CD8-positive, alpha-beta memory T cell (primary cell): ENCODE measurements at regions not wholly inside any gene's neighbourhood (a gene's known extent, or its start where the extent isn't known, plus 50 kb on each side); places are given as distances from the start of the nearest gene placed in this dataset.

Experiments
- CTCF ChIA-PET: fragments of 350-600 bp; sonication (Branson Sonifier 250); formaldehyde crosslinking; loops from one replicate; lab custom pipeline; 2021; ENCODE audit warnings: antibody characterized with exemption; lab: Charles Lee
- POLR2A ChIA-PET: fragments of 350-600 bp; sonication (Branson Sonifier 250); formaldehyde crosslinking; loops from one replicate; lab custom pipeline; 2021; ENCODE audit warnings: antibody characterized with exemption; lab: Charles Lee
- DNase-seq, 5 donors: peaks; one replicate each; pipeline versions ENCODE4 v3.0.0 to v3.0.0-alpha.2; 2020 to 2022; ENCODE audit warnings: mixed read lengths in 1 of 5
- H3K27ac ChIP-seq: one replicate; pipeline ENCODE4 v1.7.0; 2013; ENCODE audit warnings: low read depth, mild to moderate bottlenecking, low read length, moderate library complexity
- H3K27me3 ChIP-seq: 2 replicates; pipeline ENCODE4 v1.7.0; 2013; ENCODE audit warnings: low read length, mild to moderate bottlenecking; ENCODE audit not compliant: insufficient read depth, poor library complexity, severe bottlenecking
- H3K36me3 ChIP-seq: 2 replicates; pipeline ENCODE4 v1.7.0; 2013; ENCODE audit warnings: mild to moderate bottlenecking, low read length, moderate library complexity; ENCODE audit not compliant: insufficient read depth
- H3K4me1 ChIP-seq: 2 replicates; pipeline ENCODE4 v1.7.0; 2013; ENCODE audit warnings: mild to moderate bottlenecking, low read length, moderate library complexity; ENCODE audit not compliant: insufficient read depth
- H3K4me3 ChIP-seq: 2 replicates; pipeline ENCODE4 v1.7.0; 2013; ENCODE audit warnings: mild to moderate bottlenecking, low read length
- H3K9me3 ChIP-seq: 2 replicates; pipeline ENCODE4 v1.7.0; 2013; ENCODE audit warnings: mild to moderate bottlenecking, low read length
- H3K27ac Mint-ChIP-seq, 8 donors: one replicate each; pipeline ENCODE4 v1.8.0; 2020 to 2021; ENCODE audit warnings: mixed read lengths in 8 of 8, mild to moderate bottlenecking in 6 of 8, inconsistent platforms in 3 of 8, moderate library complexity in 3 of 8
- H3K27me3 Mint-ChIP-seq, 2 donors: one replicate each; pipeline ENCODE4 v1.8.0; 2020 to 2021; ENCODE audit warnings: mixed read lengths in 2 of 2, mild to moderate bottlenecking in 1 of 2, moderate library complexity in 1 of 2
- H3K36me3 Mint-ChIP-seq, 3 donors: one replicate each; pipeline ENCODE4 v1.8.0; 2020 to 2021; ENCODE audit warnings: mixed read lengths in 3 of 3, inconsistent platforms in 1 of 3, mild to moderate bottlenecking in 1 of 3
- H3K4me1 Mint-ChIP-seq, 3 donors: one replicate each; pipeline ENCODE4 v1.8.0; 2020 to 2021; ENCODE audit warnings: mixed read lengths in 3 of 3, inconsistent platforms in 1 of 3, mild to moderate bottlenecking in 1 of 3
- H3K4me3 Mint-ChIP-seq, 7 donors: one replicate each; pipeline ENCODE4 v1.8.0; 2020 to 2021; ENCODE audit warnings: mixed read lengths in 7 of 7, mild to moderate bottlenecking in 6 of 7, moderate library complexity in 4 of 7, inconsistent platforms in 2 of 7
- H3K9me3 Mint-ChIP-seq, 5 donors: one replicate each; pipeline ENCODE4 v1.8.0; 2020 to 2022; ENCODE audit warnings: mixed read lengths in 5 of 5, mild to moderate bottlenecking in 3 of 5, moderate library complexity in 2 of 5, inconsistent platforms in 1 of 5

GRCh38 chr17:77666881-77667395, 291.6 kb upstream of the TNRC6C start:
- H3K36me3 Mint-ChIP-seq: peaks cover 4 to 30% (median 25%) of the 10 kb centered on the region in 3 donors
- H3K27ac Mint-ChIP-seq: peak overlapping the region; percentile 75 to 99 (median 96)

GRCh38 chr17:77667478-77667877, 291.0 kb upstream of the TNRC6C start:
- peaks cover 48 to 69% (median 58%) of the 10 kb centered on the region in 3 donors for H3K4me1 Mint-ChIP-seq
- H3K36me3 ChIP-seq: no peaks in the 10 kb centered on the region
- H3K4me3 Mint-ChIP-seq: peak overlapping the region; percentile 82 to 94 (median 90)
- no peaks in the 10 kb centered on the region for H3K9me3 ChIP-seq
- peaks cover 0 to 1% of the 10 kb centered on the region in 2 donors for H3K27me3 Mint-ChIP-seq
- H3K4me3 ChIP-seq: peak overlapping the region; percentile 86
- DNase-seq: no peak
- H3K9me3 Mint-ChIP-seq: peaks cover 3 to 12% (median 6%) of the 10 kb centered on the region in 5 donors
- peaks cover 8 to 36% (median 26%) of the 10 kb centered on the region in 3 donors for H3K36me3 Mint-ChIP-seq
- CTCF ChIA-PET: interaction anchor here (0.7 to 4.6 kb wide), 4 partner anchors 22 to 347 kb away, joined by 3 to 43 read pairs (median 3); no protein-coding TSS in a partner anchor
- H3K4me1 ChIP-seq: peaks cover 45% of the 10 kb centered on the region
- H3K27me3 ChIP-seq: no peaks in the 10 kb centered on the region
- POLR2A ChIA-PET: interaction anchor here (0.6 to 1.4 kb wide), 6 partner anchors 21 to 502 kb away, joined by 3 to 21 read pairs (median 3); partner anchors contain the start of gene TNRC6C
- H3K27ac Mint-ChIP-seq: peak overlapping the region; percentile 75 to 99 (median 96)
- peak overlapping the region; percentile 47 for H3K27ac ChIP-seq

More at GRCh38 chr17:77666881-77667395, 291.6 kb upstream of the TNRC6C start:
- peaks cover 48 to 64% (median 55%) of the 10 kb centered on the region in 3 donors for H3K4me1 Mint-ChIP-seq
- no peaks in the 10 kb centered on the region for H3K9me3 ChIP-seq
- peaks cover 3 to 12% (median 6%) of the 10 kb centered on the region in 5 donors for H3K9me3 Mint-ChIP-seq
- H3K27ac ChIP-seq: peak overlapping the region; percentile 47
- peaks cover 45% of the 10 kb centered on the region for H3K4me1 ChIP-seq
- peak; percentile 50 to 86 (median 76) for DNase-seq
- H3K4me3 Mint-ChIP-seq: peak overlapping the region; percentile 82 to 94 (median 90)
- peaks cover 0 to 1% of the 10 kb centered on the region in 2 donors for H3K27me3 Mint-ChIP-seq
- CTCF ChIA-PET: interaction anchor here (0.7 to 4.6 kb wide), 4 partner anchors 21 to 347 kb away, joined by 3 to 43 read pairs (median 3); no protein-coding TSS in a partner anchor
- H3K27me3 ChIP-seq: no peaks in the 10 kb centered on the region
- POLR2A ChIA-PET: interaction anchor here (0.6 to 1.4 kb wide), 8 partner anchors 20 to 527 kb away, joined by 3 to 21 read pairs (median 4); partner anchors contain the start of genes SEC14L1 and TNRC6C
- peak overlapping the region; percentile 86 for H3K4me3 ChIP-seq
- H3K36me3 ChIP-seq: no peaks in the 10 kb centered on the region

- H3K27me3 ChIP-seq: no peaks in the 10 kb centered on the region
Observed at GRCh38 chr17:77668518-77668917, 290.0 kb upstream of the TNRC6C start.

GRCh38 chr17:77670173-77670572, 288.3 kb upstream of the TNRC6C start:
- H3K27ac Mint-ChIP-seq: peak overlapping the region in 3 of 8 donors; percentile 18 to 81 (median 55)
- no peak for DNase-seq
- H3K36me3 Mint-ChIP-seq: peaks cover 17 to 60% (median 42%) of the 10 kb centered on the region in 3 donors
- ChIA-PET POLR2A (no interaction called here), CTCF (no interaction called here)
- Histone ChIP-seq H3K27ac (no peak overlapping the region), H3K4me1 (peaks cover 45% of the 10 kb centered on the region), H3K9me3 (no peaks in the 10 kb centered on the region), H3K36me3 (no peaks in the 10 kb centered on the region), H3K4me3 (no peak overlapping the region), H3K27me3 (no peaks in the 10 kb centered on the region)
- peaks cover 3 to 12% (median 6%) of the 10 kb centered on the region in 5 donors for H3K9me3 Mint-ChIP-seq
- peak overlapping the region in 3 of 7 donors; percentile 23 to 52 (median 38) for H3K4me3 Mint-ChIP-seq
- H3K27me3 Mint-ChIP-seq: no peaks in the 10 kb centered on the region
- peaks cover 49 to 83% (median 61%) of the 10 kb centered on the region in 3 donors for H3K4me1 Mint-ChIP-seq

More at GRCh38 chr17:77668518-77668917, 290.0 kb upstream of the TNRC6C start:
- CTCF ChIA-PET: no interaction called here
- POLR2A ChIA-PET: no interaction called here
- peaks cover 3 to 12% (median 6%) of the 10 kb centered on the region in 5 donors for H3K9me3 Mint-ChIP-seq
- DNase-seq: no peak
- peaks cover 0 to 1% of the 10 kb centered on the region in 2 donors for H3K27me3 Mint-ChIP-seq
- Histone ChIP-seq H3K4me3 (no peak overlapping the region), H3K36me3 (no peaks in the 10 kb centered on the region), H3K9me3 (no peaks in the 10 kb centered on the region), H3K27ac (no peak overlapping the region), H3K4me1 (peaks cover 45% of the 10 kb centered on the region)
- peak overlapping the region; percentile 30 to 75 (median 66) for H3K4me3 Mint-ChIP-seq
- peaks cover 14 to 46% (median 34%) of the 10 kb centered on the region in 3 donors for H3K36me3 Mint-ChIP-seq
- peaks cover 48 to 79% (median 61%) of the 10 kb centered on the region in 3 donors for H3K4me1 Mint-ChIP-seq
- peak overlapping the region; percentile 55 to 93 (median 82) for H3K27ac Mint-ChIP-seq

- Histone ChIP-seq H3K9me3 (no peaks in the 10 kb centered on the region), H3K36me3 (no peaks in the 10 kb centered on the region), H3K4me1 (peaks cover 9% of the 10 kb centered on the region), H3K4me3 (no peak overlapping the region), H3K27me3 (no peaks in the 10 kb centered on the region), H3K27ac (no peak overlapping the region)
- ChIA-PET POLR2A (no interaction called here), CTCF (no interaction called here)
- H3K4me3 Mint-ChIP-seq: no peak overlapping the region
- no peak for DNase-seq
- H3K9me3 Mint-ChIP-seq: no peaks in the 10 kb centered on the region
- H3K36me3 Mint-ChIP-seq: peaks cover 19 to 79% (median 29%) of the 10 kb centered on the region in 3 donors
- H3K27ac Mint-ChIP-seq: peak overlapping the region in 1 of 8 donors; percentile 43
- H3K4me1 Mint-ChIP-seq: peaks cover 15 to 46% (median 23%) of the 10 kb centered on the region in 3 donors
- H3K27me3 Mint-ChIP-seq: no peaks in the 10 kb centered on the region
Observed at GRCh38 chr17:77674358-77674757, 284.1 kb upstream of the TNRC6C start.

GRCh38 chr17:77675411-77675810, 283.1 kb upstream of the TNRC6C start:
- H3K27me3 Mint-ChIP-seq: no peaks in the 10 kb centered on the region

GRCh38 chr17:77675816-77676215, 282.7 kb upstream of the TNRC6C start:
- CTCF ChIA-PET: no interaction called here
- POLR2A ChIA-PET: no interaction called here
- Histone ChIP-seq H3K36me3 (no peaks in the 10 kb centered on the region), H3K27ac (no peak overlapping the region), H3K9me3 (no peaks in the 10 kb centered on the region), H3K4me3 (no peak overlapping the region), H3K27me3 (no peaks in the 10 kb centered on the region), H3K4me1 (peaks cover 2% of the 10 kb centered on the region)
- no peak for DNase-seq
- Mint-ChIP-seq H3K27ac (peak overlapping the region in 1 of 8 donors; percentile 79), H3K27me3 (peaks cover 0 to 2% of the 10 kb centered on the region in 2 donors), H3K4me1 (peaks cover 7 to 40% (median 13%) of the 10 kb centered on the region in 3 donors), H3K36me3 (peaks cover 15 to 82% (median 23%) of the 10 kb centered on the region in 3 donors), H3K9me3 (no peaks in the 10 kb centered on the region), H3K4me3 (no peak overlapping the region)

More at GRCh38 chr17:77675411-77675810, 283.1 kb upstream of the TNRC6C start:
- Mint-ChIP-seq H3K4me1 (peaks cover 10 to 43% (median 17%) of the 10 kb centered on the region in 3 donors), H3K4me3 (no peak overlapping the region), H3K27ac (no peak overlapping the region), H3K36me3 (peaks cover 15 to 83% (median 26%) of the 10 kb centered on the region in 3 donors), H3K9me3 (no peaks in the 10 kb centered on the region)
- DNase-seq: no peak
- Histone ChIP-seq H3K9me3 (no peaks in the 10 kb centered on the region), H3K4me3 (no peak overlapping the region), H3K27me3 (no peaks in the 10 kb centered on the region), H3K27ac (no peak overlapping the region), H3K4me1 (peaks cover 3% of the 10 kb centered on the region), H3K36me3 (no peaks in the 10 kb centered on the region)
- ChIA-PET POLR2A (no interaction called here), CTCF (no interaction called here)

GRCh38 chr17:77676237-77676661, 282.3 kb upstream of the TNRC6C start:
- no peak overlapping the region for H3K27ac ChIP-seq
- no peaks in the 10 kb centered on the region for H3K4me1 ChIP-seq
- Mint-ChIP-seq H3K27me3 (peaks cover 0 to 2% of the 10 kb centered on the region in 2 donors), H3K4me3 (no peak overlapping the region), H3K9me3 (no peaks in the 10 kb centered on the region), H3K4me1 (peaks cover 6 to 36% (median 10%) of the 10 kb centered on the region in 3 donors), H3K27ac (peak overlapping the region in 1 of 8 donors; percentile 79), H3K36me3 (peaks cover 15 to 80% (median 21%) of the 10 kb centered on the region in 3 donors)
- H3K27me3 ChIP-seq: no peaks in the 10 kb centered on the region
- DNase-seq: peak in 1 of 5 donors; percentile 33
- H3K4me3 ChIP-seq: no peak overlapping the region
- CTCF ChIA-PET: no interaction called here
- no peaks in the 10 kb centered on the region for H3K9me3 ChIP-seq
- H3K36me3 ChIP-seq: no peaks in the 10 kb centered on the region
- POLR2A ChIA-PET: no interaction called here
